ENCODE measurements at regions not wholly inside any gene's neighbourhood (a gene's known extent, or its start where the extent isn't known, plus 50 kb on each side); places are given as distances from the start of the nearest gene placed in this dataset.
A peak's percentile ranks its signal among the peaks of the same experiment; 100 is the strongest.

- Histone ChIP-seq H3K4me1 (ENCODE audit: control insufficient read depth in 5 of 5, insufficient read depth in 5 of 5, low read length in 5 of 5) (peaks cover 0 to 12% (median 0%) of the 10 kb centered on the region in 5 donors), H3K27ac (ENCODE audit: low read depth in 1 of 2, low read length in 1 of 2) (no peak overlapping the region), H3K4me3 (no peak overlapping the region), H3K9me3 (ENCODE audit: control insufficient read depth in 4 of 4, insufficient read depth in 3 of 4, low read length in 3 of 4) (peaks cover 0 to 2% (median 0%) of the 10 kb centered on the region in 4 donors), H3K27me3 (ENCODE audit: control insufficient read depth in 3 of 3, insufficient read depth in 3 of 3, low read length in 2 of 3) (peaks cover 0 to 4% (median 0%) of the 10 kb centered on the region in 3 donors), H3K9ac (ENCODE audit: insufficient read depth in 1 of 2, low read length in 2 of 2) (no peak overlapping the region), H3K36me3 (ENCODE audit: control insufficient read depth in 4 of 4, insufficient read depth in 4 of 4, low read length in 4 of 4) (no peaks in the 10 kb centered on the region)
- no peak for DNase-seq
- TF ChIP-seq CTCF (IDR thresholded peaks at IDR 0.05; ENCODE audit: control extremely low read depth, extremely low read depth), result no peak
- WGBS, 2 donors, result 89 to 90% methylated on average over 22 of the region's 22 CpGs
- ATAC-seq (ENCODE audit: insufficient read depth, low FRiP score), result no peak
Observed at GRCh38 chr14:101373690-101374295, 187.5 kb upstream of the DIO3 start.

GRCh38 chr14:101374373-101375338 lies 186.6 kb upstream of the DIO3 start:
- 82 to 89% methylated on average over 19 of the region's 19 CpGs for WGBS, 2 donors
- ATAC-seq (ENCODE audit: insufficient read depth, low FRiP score), result no peak

GRCh38 chr14:101377069-101377468 lies 184.2 kb upstream of the DIO3 start:
- peaks cover 0 to 4% (median 0%) of the 10 kb centered on the region in 3 donors for H3K27me3 ChIP-seq (ENCODE audit: control insufficient read depth in 3 of 3, insufficient read depth in 3 of 3, low read length in 2 of 3)
- H3K4me1 ChIP-seq (ENCODE audit: control insufficient read depth in 5 of 5, insufficient read depth in 5 of 5, low read length in 5 of 5), result peaks cover 0 to 3% (median 0%) of the 10 kb centered on the region in 5 donors
- H3K9ac ChIP-seq (ENCODE audit: insufficient read depth in 1 of 2, low read length in 2 of 2), result no peak overlapping the region
- no peak overlapping the region for H3K4me3 ChIP-seq
- DNase-seq, result peak; percentile 49 to 82 (median 68)
- no peak overlapping the region for H3K27ac ChIP-seq (ENCODE audit: low read depth in 1 of 2, low read length in 1 of 2)
- WGBS, 2 donors, result 73 to 81% methylated on average over 5 of the region's 5 CpGs
- H3K9me3 ChIP-seq (ENCODE audit: control insufficient read depth in 4 of 4, insufficient read depth in 3 of 4, low read length in 3 of 4), result peaks cover 0 to 4% (median under 1%) of the 10 kb centered on the region in 4 donors
- no peak for TF ChIP-seq CTCF (IDR thresholded peaks at IDR 0.05; ENCODE audit: control extremely low read depth, extremely low read depth)
- no peaks in the 10 kb centered on the region for H3K36me3 ChIP-seq (ENCODE audit: control insufficient read depth in 4 of 4, insufficient read depth in 4 of 4, low read length in 4 of 4)
- ATAC-seq (ENCODE audit: insufficient read depth, low FRiP score), result no peak

More at GRCh38 chr14:101374373-101375338, 186.6 kb upstream of the DIO3 start:
- no peak for DNase-seq
- Histone ChIP-seq H3K4me1 (ENCODE audit: control insufficient read depth in 5 of 5, insufficient read depth in 5 of 5, low read length in 5 of 5) (peaks cover 0 to 3% (median 0%) of the 10 kb centered on the region in 5 donors), H3K36me3 (ENCODE audit: control insufficient read depth in 4 of 4, insufficient read depth in 4 of 4, low read length in 4 of 4) (no peaks in the 10 kb centered on the region), H3K9me3 (ENCODE audit: control insufficient read depth in 4 of 4, insufficient read depth in 3 of 4, low read length in 3 of 4) (peaks cover 0 to 1% (median 0%) of the 10 kb centered on the region in 4 donors), H3K4me3 (no peak overlapping the region), H3K27ac (ENCODE audit: low read depth in 1 of 2, low read length in 1 of 2) (no peak overlapping the region), H3K27me3 (ENCODE audit: control insufficient read depth in 3 of 3, insufficient read depth in 3 of 3, low read length in 2 of 3) (peaks cover 0 to 4% (median 0%) of the 10 kb centered on the region in 3 donors), H3K9ac (ENCODE audit: insufficient read depth in 1 of 2, low read length in 2 of 2) (no peak overlapping the region)
- TF ChIP-seq CTCF (IDR thresholded peaks at IDR 0.05; ENCODE audit: control extremely low read depth, extremely low read depth), result no peak
